Activated CD8-positive, alpha-beta T cell treated with anti-CD3 and anti-CD28 coated beads for 36 hours (primary cell): ENCODE measurements at regions not wholly inside any gene's neighbourhood (a gene's known extent, or its start where the extent isn't known, plus 50 kb on each side); places are given as distances from the start of the nearest gene placed in this dataset.

Experiments used
- ATAC-seq: fragments of 200-7000 bp; cut with Tn5 transposase; one replicate; pipeline ENCODE4 v1.10.0; 2021; ENCODE audit warnings: mild to moderate bottlenecking, moderate library complexity
- CTCF ChIA-PET: fragments of 350-600 bp; sonication (Branson Sonifier 250); formaldehyde crosslinking; loops from one replicate; lab custom pipeline; 2021; ENCODE audit warnings: antibody characterized with exemption; lab: Charles Lee
- POLR2A ChIA-PET: fragments of 350-600 bp; sonication (Branson Sonifier 250); formaldehyde crosslinking; loops from one replicate; lab custom pipeline; 2021; ENCODE audit warnings: antibody characterized with exemption; lab: Charles Lee
- DNase-seq: peaks from one replicate; pipeline ENCODE4 v3.0.0-alpha.2; 2020
- H3K27ac Mint-ChIP-seq: one replicate; pipeline ENCODE4 v1.8.0; 2021; ENCODE audit warnings: mild to moderate bottlenecking, mixed read lengths
- H3K27me3 Mint-ChIP-seq: one replicate; pipeline ENCODE4 v1.8.0; 2021; ENCODE audit warnings: mixed read lengths
- H3K36me3 Mint-ChIP-seq: one replicate; pipeline ENCODE4 v1.8.0; 2021; ENCODE audit warnings: low read depth, mixed read lengths
- H3K4me1 Mint-ChIP-seq: one replicate; pipeline ENCODE4 v1.8.0; 2021; ENCODE audit warnings: low read depth, mixed read lengths
- H3K4me3 Mint-ChIP-seq: one replicate; pipeline ENCODE4 v1.8.0; 2021; ENCODE audit warnings: mild to moderate bottlenecking, moderate library complexity, mixed read lengths
- H3K9me3 Mint-ChIP-seq: one replicate; pipeline ENCODE4 v1.8.0; 2021; ENCODE audit warnings: mixed read lengths
- CTCF ChIP-seq: fragments of 200-600 bp; IDR thresholded peaks from one replicate; pipeline ENCODE4 v1.8.0; 2022; ENCODE audit warnings: antibody characterized with exemption, mild to moderate bottlenecking
- intact Hi-C: fragments of 100-400 bp; cut with micrococcal nuclease; formaldehyde crosslinking; loops from one replicate; pipeline ENCODE4 v1.10.0; 2022

GRCh38 chrX:119997570-119997969 lies 54.0 kb upstream of the NKAP start:
- intact Hi-C loops: no loop called here
- no peak for DNase-seq
- Mint-ChIP-seq H3K27ac (no peak overlapping the region), H3K9me3 (no peaks in the 10 kb centered on the region), H3K4me3 (no peak overlapping the region), H3K4me1 (peaks cover 11% of the 10 kb centered on the region), H3K27me3 (peaks cover 68% of the 10 kb centered on the region), H3K36me3 (no peaks in the 10 kb centered on the region)
- ChIA-PET CTCF (interaction anchor here (1.5 kb wide), 1 partner anchor 17 kb away, joined by 3 read pairs; no protein-coding TSS in a partner anchor), POLR2A (no interaction called here)
- no peak for TF ChIP-seq CTCF
- ATAC-seq: no peak

- ChIA-PET POLR2A (no interaction called here), CTCF (interaction anchor here (1.5 kb wide), 1 partner anchor 16 kb away, joined by 3 read pairs; no protein-coding TSS in a partner anchor)
- Mint-ChIP-seq H3K4me3 (no peak overlapping the region), H3K36me3 (no peaks in the 10 kb centered on the region), H3K9me3 (no peaks in the 10 kb centered on the region), H3K27me3 (peaks cover 69% of the 10 kb centered on the region), H3K27ac (no peak overlapping the region), H3K4me1 (peaks cover 11% of the 10 kb centered on the region)
- DNase-seq (no peak), ATAC-seq (no peak)
- intact Hi-C loops: no loop called here
- no peak for TF ChIP-seq CTCF
Observed at GRCh38 chrX:119996600-119997524, 53.3 kb upstream of the NKAP start.

GRCh38 chrX:119996069-119996468 lies 52.5 kb upstream of the NKAP start:
- Mint-ChIP-seq H3K27ac (no peak overlapping the region), H3K9me3 (no peaks in the 10 kb centered on the region), H3K4me3 (no peak overlapping the region), H3K27me3 (peaks cover 67% of the 10 kb centered on the region), H3K36me3 (no peaks in the 10 kb centered on the region), H3K4me1 (peaks cover 10% of the 10 kb centered on the region)
- no peak for TF ChIP-seq CTCF
- CTCF ChIA-PET: no interaction called here
- intact Hi-C loops: no loop called here
- POLR2A ChIA-PET: no interaction called here
- no peak for ATAC-seq
- no peak for DNase-seq
